ENCODE measurements at regions not wholly inside any gene's neighbourhood (a gene's known extent, or its start where the extent isn't known, plus 50 kb on each side); places are given as distances from the start of the nearest gene placed in this dataset.

GRCh38 chr22:47369431-47370015 is 607.1 kb downstream of the TBC1D22A start:
- TF ChIP-seq CTCF (conservative IDR thresholded peaks at IDR 0.05; ENCODE audit: low read depth in 2 of 2), result no peak
- TF ChIP-seq POLR2AphosphoS5 (IDR thresholded peaks at IDR 0.05; ENCODE audit: low read depth), result no peak
- no peak for TF ChIP-seq EZH2 (IDR thresholded peaks at IDR 0.05; ENCODE audit: low read depth, unreplicated experiment)
- TF ChIP-seq REST (IDR thresholded peaks at IDR 0.05; ENCODE audit: unreplicated experiment), result no peak
- no peak for TF ChIP-seq EZH2phosphoT487 (IDR thresholded peaks at IDR 0.05; ENCODE audit: unreplicated experiment)
- no peak for TF ChIP-seq JUNB (IDR thresholded peaks at IDR 0.05; ENCODE audit: unreplicated experiment)
- no peak for TF ChIP-seq ETS1 (IDR thresholded peaks at IDR 0.05)
- TF ChIP-seq CREB1 (CRISPR knock-in tag; IDR thresholded peaks at IDR 0.05; ENCODE audit: low read depth), result no peak
- no peak for TF ChIP-seq ZNF114 (CRISPR knock-in tag; IDR thresholded peaks at IDR 0.05)
- TF ChIP-seq NANOG (IDR thresholded peaks at IDR 0.05; ENCODE audit: borderline replicate concordance), result no peak
- TF ChIP-seq ZNF462 (CRISPR knock-in tag; IDR thresholded peaks at IDR 0.05), result no peak
- no peak for TF ChIP-seq ZNF331 (CRISPR knock-in tag; IDR thresholded peaks at IDR 0.05; ENCODE audit: low read depth)

Measured in GM23338 (cell line).